ENCODE measurements at regions not wholly inside any gene's neighbourhood (a gene's known extent, or its start where the extent isn't known, plus 50 kb on each side); places are given as distances from the start of the nearest gene placed in this dataset.

DNA sequence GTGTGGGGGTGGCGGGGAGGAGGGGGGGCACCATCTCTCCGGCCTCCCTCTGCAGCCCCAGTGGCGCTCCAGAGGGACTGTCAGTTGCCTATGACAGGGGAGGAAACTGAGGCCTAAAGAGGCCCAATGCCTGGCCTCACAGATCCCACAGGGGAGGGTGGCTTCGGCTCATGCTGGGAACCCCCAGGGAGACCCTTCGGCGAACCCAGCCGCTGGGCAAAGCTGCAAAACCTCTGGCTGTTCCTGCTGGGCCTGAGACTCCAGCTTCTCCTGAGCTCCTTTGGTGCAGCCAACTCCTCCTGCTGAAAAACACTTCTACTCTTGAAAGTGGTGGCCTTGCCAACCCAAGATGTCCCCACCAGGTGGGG lies 170.1 kb upstream of the RTL1 start:
- Histone ChIP-seq H3K9me3 (replicated peaks; ENCODE audit: control insufficient read depth, insufficient read depth, low read length) (no peaks in the 10 kb centered on the region), H3K9ac (replicated peaks; ENCODE audit: extremely low read depth, insufficient read depth, low read length) (peak overlapping the region; percentile 36), H3K4me3 (replicated peaks in 1 of 3; ENCODE audit: insufficient read depth in 1 of 3, low read depth in 1 of 3, low read length in 3 of 3) (no peak overlapping the region), H3K36me3 (ENCODE audit: control insufficient read depth in 2 of 2, extremely low read depth in 1 of 2, insufficient read depth in 2 of 2, low read length in 2 of 2) (peaks cover 0 to 2% of the 10 kb centered on the region in 2 experiments), H3K27ac (ENCODE audit: insufficient read depth, low read depth, low read length) (peak overlapping the region; percentile 78), H3K4me2 (ENCODE audit: insufficient read depth, low read length) (no peak overlapping the region), H3K4me1 (ENCODE audit: control insufficient read depth, extremely low read depth, insufficient read depth, low read length) (peaks cover 44% of the 10 kb centered on the region), H4K20me1 (replicated peaks; ENCODE audit: control insufficient read depth, extremely low read depth, insufficient read depth, low read length) (no peaks in the 10 kb centered on the region), H2AFZ (ENCODE audit: low read depth, low read length) (no peak overlapping the region), H3K27me3 (ENCODE audit: control insufficient read depth in 2 of 2, insufficient read depth in 2 of 2, low read length in 2 of 2) (no peaks in the 10 kb centered on the region), H3K79me2 (ENCODE audit: control insufficient read depth, insufficient read depth, low read length) (no peaks in the 10 kb centered on the region), H3K9me1 (replicated peaks; ENCODE audit: control insufficient read depth, extremely low read depth, insufficient read depth, low read length) (no peaks in the 10 kb centered on the region)
- FAIRE-seq (no peak), DNase-seq (ENCODE audit: low read depth, low spot score) (no peak)
- BruUV-seq (replicated peaks) = TSS peak; percentile 16
- dilution Hi-C loops (cut with MboI; ENCODE audit: extremely low pct_ligation_motif_present, low sequenced_read_pairs) = no loop called here
- CTCF ChIA-PET = interaction anchor here (0.7 to 1.8 kb wide), 8 partner anchors 11 to 162 kb away, joined by 3 to 15 read pairs (median 4); no protein-coding TSS in a partner anchor
- POLR2A ChIA-PET = interaction anchor here (0.6 to 0.7 kb wide), 2 partner anchors 20 to 149 kb away, joined by 3 read pairs; no protein-coding TSS in a partner anchor
- intact Hi-C loops (cut with micrococcal nuclease) = loop anchor here (1.0 to 5.0 kb wide), 9 partner anchors 11 to 411 kb away; partner anchors contain the start of gene RTL1
- TF ChIP-seq GATA2 (IDR thresholded peaks at IDR 0.05; ENCODE audit: insufficient read depth, insufficient read length, low read depth, low read length) (no peak), JUN (IDR thresholded peaks at IDR 0.05; ENCODE audit: borderline replicate concordance, insufficient read depth, insufficient read length, low read depth) (no peak), EZH2 (IDR thresholded peaks at IDR 0.05; ENCODE audit: borderline replicate concordance, low read depth, low read length, severe bottlenecking) (no peak), FOS (IDR thresholded peaks at IDR 0.05; ENCODE audit: borderline replicate concordance, insufficient read depth, low read length) (no peak), POLR2A (IDR thresholded peaks at IDR 0.05; ENCODE audit: low read depth, low read length) (no peak), MYC (IDR thresholded peaks at IDR 0.05; ENCODE audit: low read depth, low read length) (no peak), POLR2AphosphoS5 (IDR thresholded peaks at IDR 0.05; ENCODE audit: insufficient read depth, low read depth, low read length) (no peak)
- TF ChIP-seq, protein P1, sequence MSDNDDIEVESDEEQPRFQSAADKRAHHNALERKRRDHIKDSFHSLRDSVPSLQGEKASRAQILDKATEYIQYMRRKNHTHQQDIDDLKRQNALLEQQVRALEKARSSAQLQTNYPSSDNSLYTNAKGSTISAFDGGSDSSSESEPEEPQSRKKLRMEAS (IDR thresholded peaks at IDR 0.05; ENCODE audit: insufficient read depth, insufficient read length) = no peak
- TF ChIP-seq, protein P2, sequence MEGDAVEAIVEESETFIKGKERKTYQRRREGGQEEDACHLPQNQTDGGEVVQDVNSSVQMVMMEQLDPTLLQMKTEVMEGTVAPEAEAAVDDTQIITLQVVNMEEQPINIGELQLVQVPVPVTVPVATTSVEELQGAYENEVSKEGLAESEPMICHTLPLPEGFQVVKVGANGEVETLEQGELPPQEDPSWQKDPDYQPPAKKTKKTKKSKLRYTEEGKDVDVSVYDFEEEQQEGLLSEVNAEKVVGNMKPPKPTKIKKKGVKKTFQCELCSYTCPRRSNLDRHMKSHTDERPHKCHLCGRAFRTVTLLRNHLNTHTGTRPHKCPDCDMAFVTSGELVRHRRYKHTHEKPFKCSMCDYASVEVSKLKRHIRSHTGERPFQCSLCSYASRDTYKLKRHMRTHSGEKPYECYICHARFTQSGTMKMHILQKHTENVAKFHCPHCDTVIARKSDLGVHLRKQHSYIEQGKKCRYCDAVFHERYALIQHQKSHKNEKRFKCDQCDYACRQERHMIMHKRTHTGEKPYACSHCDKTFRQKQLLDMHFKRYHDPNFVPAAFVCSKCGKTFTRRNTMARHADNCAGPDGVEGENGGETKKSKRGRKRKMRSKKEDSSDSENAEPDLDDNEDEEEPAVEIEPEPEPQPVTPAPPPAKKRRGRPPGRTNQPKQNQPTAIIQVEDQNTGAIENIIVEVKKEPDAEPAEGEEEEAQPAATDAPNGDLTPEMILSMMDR (IDR thresholded peaks at IDR 0.05; ENCODE audit: extremely low read depth in 1 of 2, insufficient read depth in 1 of 2, low read depth in 1 of 2, low read length in 2 of 2) = no peak

Data from endothelial cell of umbilical vein (primary cell).